Esophagus squamous epithelium (tissue), 4 donors: ENCODE measurements at regions not wholly inside any gene's neighbourhood (a gene's known extent, or its start where the extent isn't known, plus 50 kb on each side); places are given as distances from the start of the nearest gene placed in this dataset.

Experiments used
- POLR2A ChIP-seq, 4 donors: fragments of 450-650 bp; IDR thresholded peaks; one replicate each; pipeline ENCODE4 v1.6.1; 2017; ENCODE audit warnings: antibody characterized with exemption in 4 of 4, mild to moderate bottlenecking in 4 of 4, moderate library complexity in 3 of 4
- TF ChIP-seq, protein P1 (sequence below), 6 experiments: fragments of 450-650 bp in 4 of 6; fragments of 200-600 bp in 2 of 6; sonication (generic) in 2 of 6; IDR thresholded peaks; one replicate each; pipeline ENCODE4 v1.5.1; 2016 to 2019; ENCODE audit warnings: antibody characterized with exemption in 6 of 6, mild to moderate bottlenecking in 4 of 6, moderate library complexity in 4 of 6

DNA sequence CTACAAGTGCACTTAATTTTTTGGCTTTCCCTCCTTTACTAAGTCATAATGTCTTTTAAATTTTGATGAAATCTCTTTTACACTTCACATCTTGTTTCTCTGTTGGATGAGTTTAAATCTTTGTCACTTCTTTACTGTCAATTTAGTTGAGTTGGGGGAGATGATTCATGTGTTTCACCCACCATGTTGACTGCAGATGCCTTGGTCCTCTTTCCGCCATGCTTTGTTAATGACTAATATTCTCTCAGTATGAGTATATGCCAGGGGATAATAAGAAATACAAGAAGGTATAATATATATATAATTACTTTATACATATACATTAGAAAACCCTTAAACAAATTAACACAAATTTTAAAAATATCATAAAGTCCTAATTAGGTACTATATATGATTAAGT is 149.7 kb upstream of the SPRED1 start:
- TF ChIP-seq, protein P1, sequence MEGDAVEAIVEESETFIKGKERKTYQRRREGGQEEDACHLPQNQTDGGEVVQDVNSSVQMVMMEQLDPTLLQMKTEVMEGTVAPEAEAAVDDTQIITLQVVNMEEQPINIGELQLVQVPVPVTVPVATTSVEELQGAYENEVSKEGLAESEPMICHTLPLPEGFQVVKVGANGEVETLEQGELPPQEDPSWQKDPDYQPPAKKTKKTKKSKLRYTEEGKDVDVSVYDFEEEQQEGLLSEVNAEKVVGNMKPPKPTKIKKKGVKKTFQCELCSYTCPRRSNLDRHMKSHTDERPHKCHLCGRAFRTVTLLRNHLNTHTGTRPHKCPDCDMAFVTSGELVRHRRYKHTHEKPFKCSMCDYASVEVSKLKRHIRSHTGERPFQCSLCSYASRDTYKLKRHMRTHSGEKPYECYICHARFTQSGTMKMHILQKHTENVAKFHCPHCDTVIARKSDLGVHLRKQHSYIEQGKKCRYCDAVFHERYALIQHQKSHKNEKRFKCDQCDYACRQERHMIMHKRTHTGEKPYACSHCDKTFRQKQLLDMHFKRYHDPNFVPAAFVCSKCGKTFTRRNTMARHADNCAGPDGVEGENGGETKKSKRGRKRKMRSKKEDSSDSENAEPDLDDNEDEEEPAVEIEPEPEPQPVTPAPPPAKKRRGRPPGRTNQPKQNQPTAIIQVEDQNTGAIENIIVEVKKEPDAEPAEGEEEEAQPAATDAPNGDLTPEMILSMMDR (IDR thresholded peaks at IDR 0.05), result no peak
- no peak for TF ChIP-seq POLR2A (IDR thresholded peaks at IDR 0.05)
